ENCODE measurements at regions not wholly inside any gene's neighbourhood (a gene's known extent, or its start where the extent isn't known, plus 50 kb on each side); places are given as distances from the start of the nearest gene placed in this dataset.

GRCh38 chr2:215754546-215754945, 258.8 kb downstream of the MREG start:
- DNase-seq (ENCODE audit: low read depth): no peak
- H3K4me3 ChIP-seq (ENCODE audit: control insufficient read depth, low read depth, low read length): no peak overlapping the region
- TF ChIP-seq CTCF (IDR thresholded peaks at IDR 0.05; ENCODE audit: control insufficient read depth, insufficient read depth, low read depth, low read length, missing control alignments): no peak

- no peak for TF ChIP-seq CTCF (IDR thresholded peaks at IDR 0.05; ENCODE audit: control insufficient read depth, insufficient read depth, low read depth, low read length, missing control alignments)
- DNase-seq (ENCODE audit: low read depth): no peak
- H3K4me3 ChIP-seq (ENCODE audit: control insufficient read depth, low read depth, low read length): no peak overlapping the region
Observed at GRCh38 chr2:215753808-215754207, 259.5 kb downstream of the MREG start.

GRCh38 chr2:215752991-215753390, 260.4 kb downstream of the MREG start:
- no peak overlapping the region for H3K4me3 ChIP-seq (ENCODE audit: control insufficient read depth, low read depth, low read length)
- no peak for TF ChIP-seq CTCF (IDR thresholded peaks at IDR 0.05; ENCODE audit: control insufficient read depth, insufficient read depth, low read depth, low read length, missing control alignments)
- DNase-seq (ENCODE audit: low read depth): no peak

GRCh38 chr2:215752436-215752835, 260.9 kb downstream of the MREG start:
- no peak for TF ChIP-seq CTCF (IDR thresholded peaks at IDR 0.05; ENCODE audit: control insufficient read depth, insufficient read depth, low read depth, low read length, missing control alignments)
- H3K4me3 ChIP-seq (ENCODE audit: control insufficient read depth, low read depth, low read length): no peak overlapping the region
- DNase-seq (ENCODE audit: low read depth): no peak

- no peak for DNase-seq (ENCODE audit: low read depth)
- no peak for TF ChIP-seq CTCF (IDR thresholded peaks at IDR 0.05; ENCODE audit: control insufficient read depth, insufficient read depth, low read depth, low read length, missing control alignments)
- no peak overlapping the region for H3K4me3 ChIP-seq (ENCODE audit: control insufficient read depth, low read depth, low read length)
Observed at GRCh38 chr2:215751911-215752272, 261.5 kb downstream of the MREG start.

- TF ChIP-seq CTCF (IDR thresholded peaks at IDR 0.05; ENCODE audit: control insufficient read depth, insufficient read depth, low read depth, low read length, missing control alignments): no peak
Observed at GRCh38 chr2:215751200-215751910, 262.0 kb downstream of the MREG start.

More at GRCh38 chr2:215751200-215751910, 262.0 kb downstream of the MREG start:
- no peak overlapping the region for H3K4me3 ChIP-seq (ENCODE audit: control insufficient read depth, low read depth, low read length)
- peak; percentile 88 for DNase-seq (ENCODE audit: low read depth)
